CD8-positive, alpha-beta memory T cell (primary cell): ENCODE measurements at regions not wholly inside any gene's neighbourhood (a gene's known extent, or its start where the extent isn't known, plus 50 kb on each side); places are given as distances from the start of the nearest gene placed in this dataset.

Source experiments
- CTCF ChIA-PET: fragments of 350-600 bp; sonication (Branson Sonifier 250); formaldehyde crosslinking; loops from one replicate; lab custom pipeline; 2021; ENCODE audit warnings: antibody characterized with exemption; lab: Charles Lee
- POLR2A ChIA-PET: fragments of 350-600 bp; sonication (Branson Sonifier 250); formaldehyde crosslinking; loops from one replicate; lab custom pipeline; 2021; ENCODE audit warnings: antibody characterized with exemption; lab: Charles Lee
- DNase-seq, 5 donors: peaks; one replicate each; pipeline versions ENCODE4 v3.0.0 to v3.0.0-alpha.2; 2020 to 2022; ENCODE audit warnings: mixed read lengths in 1 of 5
- H3K27ac ChIP-seq: one replicate; pipeline ENCODE4 v1.7.0; 2013; ENCODE audit warnings: low read depth, mild to moderate bottlenecking, low read length, moderate library complexity
- H3K27me3 ChIP-seq: 2 replicates; pipeline ENCODE4 v1.7.0; 2013; ENCODE audit warnings: low read length, mild to moderate bottlenecking; ENCODE audit not compliant: insufficient read depth, poor library complexity, severe bottlenecking
- H3K36me3 ChIP-seq: 2 replicates; pipeline ENCODE4 v1.7.0; 2013; ENCODE audit warnings: mild to moderate bottlenecking, low read length, moderate library complexity; ENCODE audit not compliant: insufficient read depth
- H3K4me1 ChIP-seq: 2 replicates; pipeline ENCODE4 v1.7.0; 2013; ENCODE audit warnings: mild to moderate bottlenecking, low read length, moderate library complexity; ENCODE audit not compliant: insufficient read depth
- H3K4me3 ChIP-seq: 2 replicates; pipeline ENCODE4 v1.7.0; 2013; ENCODE audit warnings: mild to moderate bottlenecking, low read length
- H3K9me3 ChIP-seq: 2 replicates; pipeline ENCODE4 v1.7.0; 2013; ENCODE audit warnings: mild to moderate bottlenecking, low read length
- H3K27ac Mint-ChIP-seq, 8 donors: one replicate each; pipeline ENCODE4 v1.8.0; 2020 to 2021; ENCODE audit warnings: mixed read lengths in 8 of 8, mild to moderate bottlenecking in 6 of 8, inconsistent platforms in 3 of 8, moderate library complexity in 3 of 8
- H3K27me3 Mint-ChIP-seq, 2 donors: one replicate each; pipeline ENCODE4 v1.8.0; 2020 to 2021; ENCODE audit warnings: mixed read lengths in 2 of 2, mild to moderate bottlenecking in 1 of 2, moderate library complexity in 1 of 2
- H3K36me3 Mint-ChIP-seq, 3 donors: one replicate each; pipeline ENCODE4 v1.8.0; 2020 to 2021; ENCODE audit warnings: mixed read lengths in 3 of 3, inconsistent platforms in 1 of 3, mild to moderate bottlenecking in 1 of 3
- H3K4me1 Mint-ChIP-seq, 3 donors: one replicate each; pipeline ENCODE4 v1.8.0; 2020 to 2021; ENCODE audit warnings: mixed read lengths in 3 of 3, inconsistent platforms in 1 of 3, mild to moderate bottlenecking in 1 of 3
- H3K4me3 Mint-ChIP-seq, 7 donors: one replicate each; pipeline ENCODE4 v1.8.0; 2020 to 2021; ENCODE audit warnings: mixed read lengths in 7 of 7, mild to moderate bottlenecking in 6 of 7, moderate library complexity in 4 of 7, inconsistent platforms in 2 of 7
- H3K9me3 Mint-ChIP-seq, 5 donors: one replicate each; pipeline ENCODE4 v1.8.0; 2020 to 2022; ENCODE audit warnings: mixed read lengths in 5 of 5, mild to moderate bottlenecking in 3 of 5, moderate library complexity in 2 of 5, inconsistent platforms in 1 of 5

DNA sequence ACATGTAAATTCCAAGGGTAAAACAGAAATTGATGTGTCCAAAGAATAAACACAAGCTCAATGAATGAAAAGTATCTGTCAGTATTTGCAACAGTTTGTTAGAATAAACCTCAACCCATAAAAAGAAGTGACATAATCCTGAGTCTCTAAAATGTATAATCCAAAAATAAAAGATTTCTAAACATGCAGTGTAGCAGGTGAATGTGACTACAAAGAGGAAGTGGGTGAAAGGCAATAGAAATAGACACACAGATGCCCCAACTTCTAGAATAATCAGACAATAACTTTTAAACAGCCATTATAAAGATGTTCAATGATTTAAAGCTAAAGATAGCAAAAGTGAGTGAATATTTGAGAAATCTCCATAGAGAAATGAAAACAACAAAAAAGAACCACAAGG, 1009.2 kb upstream of the GJE1 start:
- Histone ChIP-seq H3K27ac (no peak overlapping the region), H3K36me3 (no peaks in the 10 kb centered on the region), H3K27me3 (no peaks in the 10 kb centered on the region), H3K4me3 (no peak overlapping the region), H3K9me3 (no peaks in the 10 kb centered on the region), H3K4me1 (no peaks in the 10 kb centered on the region)
- Mint-ChIP-seq H3K4me1 (no peaks in the 10 kb centered on the region), H3K36me3 (no peaks in the 10 kb centered on the region), H3K4me3 (no peak overlapping the region), H3K9me3 (peaks cover 0 to 1% (median 0%) of the 10 kb centered on the region in 5 donors), H3K27ac (no peak overlapping the region), H3K27me3 (peaks cover 4 to 15% of the 10 kb centered on the region in 2 donors)
- ChIA-PET CTCF (no interaction called here), POLR2A (no interaction called here)
- DNase-seq, result no peak

DNA sequence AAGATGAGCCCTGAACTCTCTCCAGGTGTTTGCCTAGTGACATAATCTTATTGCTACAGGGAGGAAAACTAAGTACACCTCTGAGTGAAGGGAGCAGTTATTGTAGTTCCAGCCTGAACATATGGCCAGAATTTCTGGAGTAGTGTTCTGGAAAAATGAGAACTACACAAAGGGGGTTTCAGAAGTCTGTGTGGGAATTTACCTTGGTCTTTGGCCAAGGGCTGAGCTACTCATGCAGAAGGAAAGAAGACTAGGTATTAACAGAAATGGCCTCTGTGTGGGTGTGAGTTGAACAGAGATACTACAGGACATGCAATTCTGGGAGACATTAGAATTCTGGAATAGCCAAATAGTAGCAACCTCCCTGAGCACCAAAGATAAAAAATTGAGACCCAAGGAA, 1009.7 kb upstream of the GJE1 start:
- Mint-ChIP-seq H3K9me3 (peaks cover 0 to 1% (median 0%) of the 10 kb centered on the region in 5 donors), H3K27ac (no peak overlapping the region), H3K4me3 (no peak overlapping the region), H3K27me3 (peaks cover 4 to 15% of the 10 kb centered on the region in 2 donors), H3K36me3 (no peaks in the 10 kb centered on the region), H3K4me1 (no peaks in the 10 kb centered on the region)
- no peak for DNase-seq
- H3K9me3 ChIP-seq, result no peaks in the 10 kb centered on the region
- no peaks in the 10 kb centered on the region for H3K4me1 ChIP-seq
- CTCF ChIA-PET, result no interaction called here
- POLR2A ChIA-PET, result no interaction called here
- no peak overlapping the region for H3K4me3 ChIP-seq
- no peak overlapping the region for H3K27ac ChIP-seq
- H3K27me3 ChIP-seq, result no peaks in the 10 kb centered on the region
- no peaks in the 10 kb centered on the region for H3K36me3 ChIP-seq

DNA sequence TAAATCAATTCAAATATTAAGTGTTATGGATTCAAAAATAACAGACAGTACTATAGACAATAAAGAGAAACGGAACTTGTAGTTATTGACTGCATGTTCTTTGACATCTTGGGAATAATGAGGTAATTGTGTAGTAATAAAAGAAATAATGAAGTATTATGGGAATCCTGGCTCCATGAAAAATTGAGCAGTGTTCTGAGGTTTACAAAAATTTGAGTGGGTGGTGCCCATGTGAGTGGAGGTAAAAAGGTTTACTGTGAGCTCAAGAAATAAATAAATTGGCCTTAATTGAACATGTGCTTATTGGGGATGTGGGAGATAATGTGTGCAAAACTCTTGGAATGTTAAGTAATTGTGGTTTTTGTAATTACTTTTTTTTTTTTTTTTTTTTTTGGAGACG, 1013.7 kb upstream of the GJE1 start:
- Histone ChIP-seq H3K36me3 (no peaks in the 10 kb centered on the region), H3K9me3 (no peaks in the 10 kb centered on the region), H3K4me1 (no peaks in the 10 kb centered on the region), H3K27me3 (no peaks in the 10 kb centered on the region), H3K27ac (no peak overlapping the region), H3K4me3 (no peak overlapping the region)
- Mint-ChIP-seq H3K4me1 (no peaks in the 10 kb centered on the region), H3K4me3 (no peak overlapping the region), H3K36me3 (no peaks in the 10 kb centered on the region), H3K27ac (no peak overlapping the region), H3K27me3 (peaks cover 4 to 9% of the 10 kb centered on the region in 2 donors), H3K9me3 (peaks cover 0 to 1% (median 0%) of the 10 kb centered on the region in 5 donors)
- ChIA-PET POLR2A (no interaction called here), CTCF (no interaction called here)
- no peak for DNase-seq

DNA sequence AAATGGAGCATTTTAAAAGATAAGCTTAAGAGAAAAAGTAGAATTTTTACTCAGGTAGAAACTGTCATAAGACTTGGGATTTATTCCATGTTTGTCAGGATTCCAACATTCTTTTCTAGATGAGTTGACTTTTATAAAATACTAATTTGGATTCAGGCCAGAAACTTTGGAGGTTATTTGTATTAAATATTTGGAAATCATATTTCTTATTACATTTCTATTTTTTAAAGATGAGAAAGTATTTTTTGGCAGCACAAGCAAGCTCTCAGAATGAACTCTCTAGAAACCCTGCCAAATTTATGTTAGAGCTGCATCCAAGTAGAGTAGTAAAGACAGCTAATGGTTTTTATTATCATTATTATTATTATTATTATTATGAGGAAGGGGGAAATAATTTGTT, 1014.9 kb upstream of the GJE1 start:
- CTCF ChIA-PET, result no interaction called here
- Mint-ChIP-seq H3K36me3 (no peaks in the 10 kb centered on the region), H3K27me3 (peaks cover 4 to 9% of the 10 kb centered on the region in 2 donors), H3K4me1 (no peaks in the 10 kb centered on the region), H3K4me3 (no peak overlapping the region), H3K9me3 (peaks cover 0 to 1% (median 0%) of the 10 kb centered on the region in 5 donors), H3K27ac (no peak overlapping the region)
- Histone ChIP-seq H3K4me3 (no peak overlapping the region), H3K36me3 (no peaks in the 10 kb centered on the region), H3K27me3 (no peaks in the 10 kb centered on the region), H3K27ac (no peak overlapping the region), H3K4me1 (no peaks in the 10 kb centered on the region), H3K9me3 (no peaks in the 10 kb centered on the region)
- DNase-seq, result no peak
- POLR2A ChIA-PET, result no interaction called here

DNA sequence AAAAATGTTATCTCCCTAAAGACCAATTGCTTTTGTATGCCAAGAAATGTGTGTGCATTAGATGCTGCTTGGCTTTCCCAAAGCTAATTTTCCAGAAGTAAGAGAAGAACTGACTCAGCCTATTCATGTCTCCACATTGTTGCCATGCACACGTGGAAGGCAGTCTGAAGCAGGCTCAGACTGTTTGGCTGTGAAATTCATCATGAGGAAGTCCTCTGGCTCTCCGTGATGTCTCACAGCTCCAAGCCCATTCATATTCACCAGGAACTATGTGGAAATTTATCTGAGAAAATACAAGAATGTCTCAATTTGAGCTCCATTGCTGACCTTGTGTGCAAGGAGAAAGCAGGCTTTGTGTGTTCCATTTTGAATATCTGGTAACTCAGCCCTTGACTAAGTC, 1022.2 kb upstream of the GJE1 start:
- CTCF ChIA-PET, result no interaction called here
- H3K4me1 Mint-ChIP-seq, result no peaks in the 10 kb centered on the region

DNA sequence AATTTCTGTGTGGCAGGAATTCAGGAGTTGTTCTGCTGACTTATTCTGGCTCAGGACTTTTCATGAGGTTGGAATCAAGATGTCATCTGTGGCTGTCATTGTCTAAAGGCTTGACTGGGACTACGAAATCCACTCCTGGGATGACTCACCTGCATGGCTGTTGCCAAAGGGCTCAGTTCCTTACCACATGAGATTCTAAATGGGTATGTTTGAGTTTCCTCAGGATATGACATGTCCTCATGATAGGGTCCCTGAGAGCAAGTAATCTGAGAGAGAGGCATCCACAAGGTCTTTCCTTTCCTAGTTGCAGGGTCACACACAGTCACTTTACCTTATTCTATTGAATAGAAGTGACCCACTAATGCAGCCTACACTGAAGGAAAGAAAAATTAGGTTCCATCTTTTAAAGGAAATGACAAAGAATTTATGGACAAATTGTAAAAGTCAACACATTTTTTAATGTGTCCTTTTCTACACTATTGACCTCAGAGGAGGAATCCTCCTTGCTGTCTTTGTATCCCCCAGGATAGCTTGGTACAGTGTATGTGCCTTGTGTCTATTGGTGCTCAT, 1025.0 kb upstream of the GJE1 start:
- Histone ChIP-seq H3K36me3 (no peaks in the 10 kb centered on the region), H3K4me3 (no peak overlapping the region), H3K4me1 (no peaks in the 10 kb centered on the region), H3K9me3 (no peaks in the 10 kb centered on the region), H3K27ac (no peak overlapping the region), H3K27me3 (no peaks in the 10 kb centered on the region)
- ChIA-PET POLR2A (no interaction called here), CTCF (no interaction called here)
- Mint-ChIP-seq H3K27me3 (peaks cover 0 to 5% of the 10 kb centered on the region in 2 donors), H3K4me1 (no peaks in the 10 kb centered on the region), H3K4me3 (no peak overlapping the region), H3K27ac (no peak overlapping the region), H3K9me3 (peaks cover 0 to 2% (median 0%) of the 10 kb centered on the region in 5 donors), H3K36me3 (no peaks in the 10 kb centered on the region)
- DNase-seq, result no peak

More for the DNA sequence above, 1022.2 kb upstream of the GJE1 start:
- Histone ChIP-seq H3K27me3 (no peaks in the 10 kb centered on the region), H3K36me3 (no peaks in the 10 kb centered on the region), H3K9me3 (no peaks in the 10 kb centered on the region), H3K4me1 (no peaks in the 10 kb centered on the region), H3K4me3 (no peak overlapping the region), H3K27ac (no peak overlapping the region)
- Mint-ChIP-seq H3K27ac (no peak overlapping the region), H3K36me3 (no peaks in the 10 kb centered on the region), H3K9me3 (no peaks in the 10 kb centered on the region), H3K4me3 (no peak overlapping the region), H3K27me3 (no peaks in the 10 kb centered on the region)
- POLR2A ChIA-PET, result no interaction called here
- no peak for DNase-seq

DNA sequence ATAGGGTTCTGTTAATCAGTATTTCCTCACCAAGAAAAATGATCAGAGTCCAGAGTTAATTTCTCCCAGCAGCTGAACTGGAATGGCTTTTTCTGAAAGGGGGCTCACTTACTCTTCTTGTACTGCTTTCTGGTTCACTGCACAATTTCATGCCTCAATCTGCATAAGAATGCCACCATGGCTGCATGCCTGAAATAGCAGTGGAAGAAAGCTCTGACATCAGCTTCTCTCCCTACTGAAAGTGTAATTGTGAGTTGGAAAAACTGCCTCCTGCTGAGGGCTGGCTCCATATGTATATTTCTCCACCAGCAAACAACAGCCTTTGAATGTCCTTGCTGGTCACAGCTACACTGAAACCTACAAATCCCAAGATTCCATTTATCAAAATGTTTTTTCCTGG, 1027.2 kb upstream of the GJE1 start:
- no peaks in the 10 kb centered on the region for H3K4me1 Mint-ChIP-seq
- H3K36me3 Mint-ChIP-seq, result no peaks in the 10 kb centered on the region
- Histone ChIP-seq H3K27me3 (no peaks in the 10 kb centered on the region), H3K9me3 (no peaks in the 10 kb centered on the region), H3K4me3 (no peak overlapping the region), H3K4me1 (no peaks in the 10 kb centered on the region), H3K36me3 (no peaks in the 10 kb centered on the region), H3K27ac (no peak overlapping the region)
- ChIA-PET CTCF (no interaction called here), POLR2A (no interaction called here)
- H3K9me3 Mint-ChIP-seq, result peaks cover 0 to 2% (median 0%) of the 10 kb centered on the region in 5 donors
- H3K4me3 Mint-ChIP-seq, result no peak overlapping the region
- no peak for DNase-seq
- peaks cover 0 to 13% of the 10 kb centered on the region in 2 donors for H3K27me3 Mint-ChIP-seq
- H3K27ac Mint-ChIP-seq, result no peak overlapping the region

DNA sequence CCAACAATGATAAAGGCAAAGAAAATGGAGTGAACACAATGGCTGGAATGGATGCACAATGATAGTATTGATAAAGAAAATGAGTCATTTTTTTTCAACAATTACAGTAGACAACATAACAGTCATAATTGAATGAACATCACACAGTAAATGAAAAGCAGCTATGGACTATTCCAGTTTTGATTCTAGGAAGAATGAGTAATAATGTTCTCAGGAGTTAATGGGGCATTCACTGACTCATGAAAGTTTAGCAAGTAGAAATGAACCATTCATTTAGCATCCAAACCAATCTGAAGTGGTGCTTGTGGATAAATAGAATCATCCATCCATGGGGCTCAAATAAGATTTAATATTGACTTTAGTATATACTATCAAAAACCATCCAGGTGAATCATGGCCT, 1029.5 kb upstream of the GJE1 start:
- DNase-seq, result no peak
- no peak overlapping the region for H3K4me3 Mint-ChIP-seq
- H3K4me3 ChIP-seq, result no peak overlapping the region
- H3K4me1 ChIP-seq, result no peaks in the 10 kb centered on the region
- peaks cover 4 to 25% of the 10 kb centered on the region in 2 donors for H3K27me3 Mint-ChIP-seq
- no peaks in the 10 kb centered on the region for H3K4me1 Mint-ChIP-seq
- no peak overlapping the region for H3K27ac Mint-ChIP-seq
- H3K36me3 ChIP-seq, result no peaks in the 10 kb centered on the region
- no peak overlapping the region for H3K27ac ChIP-seq
- ChIA-PET CTCF (no interaction called here), POLR2A (no interaction called here)
- H3K9me3 Mint-ChIP-seq, result peaks cover 0 to 2% (median 0%) of the 10 kb centered on the region in 5 donors
- H3K27me3 ChIP-seq, result no peaks in the 10 kb centered on the region
- no peaks in the 10 kb centered on the region for H3K36me3 Mint-ChIP-seq
- no peaks in the 10 kb centered on the region for H3K9me3 ChIP-seq
